GM18907 (cell line): ENCODE measurements at regions not wholly inside any gene's neighbourhood (a gene's known extent, or its start where the extent isn't known, plus 50 kb on each side); places are given as distances from the start of the nearest gene placed in this dataset.
"Not testable (repeated sequence)": the region's sequence is repeated elsewhere in the genome, so short reads cannot be mapped to it uniquely, and the experiment has no call there.

Experiments
- ATAC-seq: cut with Tn5 transposase; IDR thresholded peaks from one replicate; pipeline ENCODE4 v1.9.1; 2021; ENCODE audit warnings: mild to moderate bottlenecking, moderate library complexity; ENCODE audit not compliant: unreplicated experiment

GRCh38 chr6:4359108-4359730, 223.8 kb upstream of the ECI2 start:
- no peak for ATAC-seq

- ATAC-seq: no peak
Observed at GRCh38 chr6:4358414-4359107, 223.2 kb upstream of the ECI2 start.

- not testable (repeated sequence) for ATAC-seq
Observed at GRCh38 chr6:4357660-4358152, 222.3 kb upstream of the ECI2 start.

GRCh38 chr6:4356899-4357659, 221.7 kb upstream of the ECI2 start:
- no peak for ATAC-seq

- no peak for ATAC-seq
Observed at GRCh38 chr6:4355241-4355640, 219.9 kb upstream of the ECI2 start.

GRCh38 chr6:4354181-4354580, 218.8 kb upstream of the ECI2 start:
- ATAC-seq: no peak

- no peak for ATAC-seq
Observed at GRCh38 chr6:4352731-4353130, 217.4 kb upstream of the ECI2 start.

- ATAC-seq: no peak
Observed at GRCh38 chr6:4352322-4352669, 216.9 kb upstream of the ECI2 start.

- no peak for ATAC-seq
Observed at GRCh38 chr6:4351520-4352321, 216.3 kb upstream of the ECI2 start.

GRCh38 chr6:4350567-4351519, 215.5 kb upstream of the ECI2 start:
- no peak for ATAC-seq

GRCh38 chr6:4349931-4350330, 214.6 kb upstream of the ECI2 start:
- no peak for ATAC-seq

GRCh38 chr6:4349323-4349722, 213.9 kb upstream of the ECI2 start:
- no peak for ATAC-seq

- no peak for ATAC-seq
Observed at GRCh38 chr6:4348462-4349112, 213.2 kb upstream of the ECI2 start.

GRCh38 chr6:4347877-4348276, 212.5 kb upstream of the ECI2 start:
- ATAC-seq: no peak

- ATAC-seq: no peak
Observed at GRCh38 chr6:4346659-4347333, 211.4 kb upstream of the ECI2 start.

- ATAC-seq: no peak
Observed at GRCh38 chr6:4345543-4345942, 210.2 kb upstream of the ECI2 start.

GRCh38 chr6:4344317-4344899, 209.0 kb upstream of the ECI2 start:
- ATAC-seq: no peak

GRCh38 chr6:4342407-4343137, 207.2 kb upstream of the ECI2 start:
- ATAC-seq: no peak
